HG03442 (cell line): ENCODE measurements at regions not wholly inside any gene's neighbourhood (a gene's known extent, or its start where the extent isn't known, plus 50 kb on each side); places are given as distances from the start of the nearest gene placed in this dataset.

Experiments used
- ATAC-seq: cut with Tn5 transposase; IDR thresholded peaks from one replicate; pipeline ENCODE4 v1.9.1; 2021; ENCODE audit warnings: mild to moderate bottlenecking, moderate library complexity; ENCODE audit not compliant: unreplicated experiment

DNA sequence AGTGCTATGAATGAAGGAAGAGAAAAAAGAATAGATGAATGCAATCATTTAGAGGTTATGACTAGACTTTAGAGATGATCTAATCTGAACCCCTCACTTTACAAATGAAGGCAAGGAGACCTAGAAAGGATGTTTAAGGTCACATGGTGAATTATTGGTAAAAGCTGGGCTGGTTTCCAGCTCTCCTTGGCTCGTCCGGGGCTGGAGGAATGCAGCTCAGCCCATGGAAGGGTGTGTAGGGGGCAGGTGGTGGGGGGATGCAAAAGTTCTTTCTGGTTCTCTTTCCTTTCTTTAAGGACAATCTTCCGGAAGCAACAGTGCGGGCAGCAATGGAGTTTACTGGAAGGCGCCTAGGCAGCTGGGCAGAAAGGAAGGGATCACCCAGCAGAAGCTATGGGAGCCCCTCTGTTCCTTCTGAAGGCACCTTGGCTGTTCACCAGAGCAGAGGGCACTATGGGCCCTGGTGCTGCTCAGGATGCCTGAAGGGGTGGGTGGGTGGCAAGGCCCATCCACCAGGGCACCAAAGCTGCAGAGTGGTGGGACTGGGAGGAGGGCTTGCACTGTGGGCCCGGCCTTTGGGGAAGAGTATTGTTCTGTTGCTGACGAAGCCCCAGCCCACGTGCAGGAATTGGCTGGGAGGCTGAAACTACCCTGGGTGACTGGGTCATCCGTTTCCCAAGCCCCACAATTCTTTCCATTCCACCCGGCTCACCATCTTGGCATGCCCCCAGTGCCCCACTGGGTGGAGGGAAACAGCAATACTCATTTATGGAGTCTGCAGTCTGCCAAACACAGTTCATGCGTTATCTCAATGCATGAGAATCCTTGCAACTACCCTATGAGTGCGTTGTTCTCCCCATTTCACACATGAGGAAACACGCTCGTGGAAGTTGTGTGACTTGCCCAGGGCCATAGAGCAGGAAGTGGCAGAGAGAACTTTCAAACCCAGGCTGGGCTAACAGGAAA lies 78.2 kb downstream of the IRF2BPL start:
- ATAC-seq, result no peak

DNA sequence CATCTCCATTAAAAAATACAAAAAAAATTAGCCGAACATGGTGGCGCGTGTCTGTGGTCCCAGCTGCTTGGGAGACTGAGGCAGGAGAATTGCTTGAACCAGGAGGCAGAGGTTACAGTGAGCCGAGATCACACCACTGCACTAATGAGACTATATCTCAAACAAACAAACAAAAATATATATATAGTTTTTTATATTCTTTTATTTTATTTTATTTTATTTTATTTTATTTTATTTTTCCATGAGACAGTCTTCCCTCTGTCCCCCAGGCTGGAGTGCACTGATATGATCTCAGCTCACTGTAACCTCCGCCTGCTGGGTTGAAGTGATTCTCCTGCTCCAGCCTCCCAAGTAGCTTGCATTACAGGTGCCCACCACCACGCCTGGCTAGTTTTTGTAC lies 79.5 kb downstream of the IRF2BPL start:
- no peak for ATAC-seq

DNA sequence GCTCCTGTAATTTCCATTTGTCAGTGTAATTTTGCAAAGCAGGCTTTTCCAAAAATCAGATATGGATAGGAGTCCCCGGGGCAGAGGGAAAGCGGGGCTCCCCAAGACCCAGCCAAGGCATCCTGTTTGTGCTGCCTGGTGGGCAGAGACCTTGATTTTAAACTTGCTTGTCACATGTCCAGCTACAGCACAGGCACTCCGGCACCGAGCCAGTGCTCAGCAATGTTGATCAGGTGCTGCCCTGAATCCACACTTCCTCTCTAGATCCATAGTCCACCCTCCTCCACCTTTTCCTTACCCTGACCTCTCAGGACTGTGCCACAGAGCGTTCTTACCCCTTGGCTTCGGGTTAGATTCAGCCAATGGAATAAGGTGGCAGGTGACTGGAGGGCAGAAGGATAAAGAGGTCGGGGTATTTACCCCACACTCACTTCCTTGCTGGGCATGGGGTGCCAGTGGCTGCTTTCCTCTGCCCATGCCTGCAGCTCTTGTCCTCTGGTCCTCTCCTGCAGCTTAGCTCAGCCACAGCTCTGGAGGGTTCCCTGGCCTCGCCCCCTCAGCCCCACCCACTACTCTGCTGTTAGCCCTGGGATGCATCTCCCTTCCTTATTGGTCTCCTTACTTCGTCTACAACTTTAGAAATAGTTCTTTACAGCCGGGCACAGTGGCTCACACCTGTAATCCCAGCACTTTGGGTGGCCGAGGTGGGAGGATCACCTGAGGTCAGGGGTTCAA lies 80.1 kb downstream of the IRF2BPL start:
- no peak for ATAC-seq

DNA sequence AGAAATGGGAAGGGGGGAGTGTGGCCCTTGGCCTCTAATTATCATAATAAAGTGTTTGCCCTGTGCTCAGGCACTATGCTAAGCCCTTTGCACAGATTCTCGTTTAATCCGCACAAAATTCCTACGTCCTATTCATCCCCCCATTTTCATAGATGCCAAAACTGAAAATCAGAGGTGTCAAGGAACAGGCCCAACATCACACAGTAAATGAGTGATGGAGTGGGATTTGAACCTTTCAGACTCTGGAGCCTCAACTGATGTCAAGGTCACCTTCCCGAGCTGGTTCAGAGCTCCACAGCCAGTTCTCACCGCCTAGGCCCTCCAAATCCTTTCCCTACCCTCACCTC lies 80.7 kb downstream of the IRF2BPL start:
- ATAC-seq, result no peak

DNA sequence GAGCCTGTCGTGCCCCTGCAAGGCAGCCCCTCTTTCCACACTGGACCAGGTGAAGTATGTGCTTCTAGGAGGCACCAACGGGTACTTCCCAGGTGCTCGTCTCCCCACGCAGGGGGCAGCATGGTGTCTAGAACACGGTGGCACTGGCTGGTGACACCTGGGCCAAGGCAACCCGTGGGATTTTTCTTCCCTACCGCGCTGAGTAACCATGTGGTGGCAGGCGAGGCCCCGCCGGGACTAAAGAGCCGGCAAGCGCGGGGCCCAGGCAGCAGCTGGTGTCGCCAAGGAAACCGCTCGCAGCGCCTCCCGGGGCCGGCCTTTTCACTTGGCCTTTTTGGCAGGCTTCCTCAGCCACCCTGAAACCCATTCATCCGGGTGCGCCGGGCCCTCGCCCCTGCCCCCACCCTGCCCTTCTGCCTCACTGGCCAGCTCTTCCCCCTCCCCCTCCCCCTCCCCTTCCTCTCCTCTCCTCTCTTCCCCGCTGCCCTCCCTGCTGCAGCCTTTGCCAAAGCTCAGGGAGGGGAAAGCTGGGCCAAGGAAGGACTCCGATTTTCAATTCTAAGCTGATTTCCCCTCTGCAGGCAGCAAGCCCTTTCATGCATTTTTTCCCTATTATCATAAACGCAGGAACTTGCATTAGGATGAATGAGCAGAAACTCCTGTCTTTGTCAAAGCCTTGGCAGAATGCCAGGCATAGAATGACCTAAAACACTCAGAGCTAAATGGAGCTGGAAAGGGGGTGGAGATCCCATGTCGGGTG lies 81.2 kb downstream of the IRF2BPL start:
- ATAC-seq, result peak; percentile 81

DNA sequence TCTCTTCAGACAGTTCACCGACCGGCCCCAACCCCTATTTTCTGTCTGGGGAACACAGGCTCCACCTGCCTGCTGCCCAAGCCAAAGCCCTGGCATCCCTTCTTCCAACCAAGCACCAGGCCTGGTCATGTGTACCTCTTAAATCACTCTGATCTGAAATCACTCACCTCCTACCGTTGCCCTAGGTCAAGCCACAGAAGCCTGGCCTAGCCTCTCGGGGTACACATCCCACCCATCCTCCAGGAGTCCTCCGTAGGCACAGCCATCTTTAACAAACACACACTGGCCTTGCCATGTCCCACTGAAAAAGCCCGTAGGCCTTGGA lies 81.8 kb downstream of the IRF2BPL start:
- ATAC-seq, result no peak

DNA sequence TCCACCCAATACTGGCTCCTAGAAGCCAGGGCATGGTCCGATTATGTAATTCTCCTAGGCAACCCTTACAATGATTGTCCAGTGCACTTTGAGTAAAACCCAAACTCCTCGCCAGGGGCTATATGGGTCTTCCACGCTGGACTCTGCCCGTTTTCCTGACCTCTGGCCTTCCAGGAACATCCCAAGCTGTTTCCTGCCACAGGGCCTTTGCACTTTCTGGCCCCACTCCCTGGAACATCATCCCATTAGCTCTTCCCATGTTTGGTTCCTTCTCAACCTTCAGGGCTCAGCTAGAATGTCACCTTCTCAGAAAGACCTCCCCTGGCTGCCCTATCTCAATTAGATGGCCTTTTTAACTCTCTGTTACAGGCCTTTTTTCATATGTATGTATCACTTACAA lies 85.4 kb downstream of the IRF2BPL start:
- ATAC-seq, result no peak

DNA sequence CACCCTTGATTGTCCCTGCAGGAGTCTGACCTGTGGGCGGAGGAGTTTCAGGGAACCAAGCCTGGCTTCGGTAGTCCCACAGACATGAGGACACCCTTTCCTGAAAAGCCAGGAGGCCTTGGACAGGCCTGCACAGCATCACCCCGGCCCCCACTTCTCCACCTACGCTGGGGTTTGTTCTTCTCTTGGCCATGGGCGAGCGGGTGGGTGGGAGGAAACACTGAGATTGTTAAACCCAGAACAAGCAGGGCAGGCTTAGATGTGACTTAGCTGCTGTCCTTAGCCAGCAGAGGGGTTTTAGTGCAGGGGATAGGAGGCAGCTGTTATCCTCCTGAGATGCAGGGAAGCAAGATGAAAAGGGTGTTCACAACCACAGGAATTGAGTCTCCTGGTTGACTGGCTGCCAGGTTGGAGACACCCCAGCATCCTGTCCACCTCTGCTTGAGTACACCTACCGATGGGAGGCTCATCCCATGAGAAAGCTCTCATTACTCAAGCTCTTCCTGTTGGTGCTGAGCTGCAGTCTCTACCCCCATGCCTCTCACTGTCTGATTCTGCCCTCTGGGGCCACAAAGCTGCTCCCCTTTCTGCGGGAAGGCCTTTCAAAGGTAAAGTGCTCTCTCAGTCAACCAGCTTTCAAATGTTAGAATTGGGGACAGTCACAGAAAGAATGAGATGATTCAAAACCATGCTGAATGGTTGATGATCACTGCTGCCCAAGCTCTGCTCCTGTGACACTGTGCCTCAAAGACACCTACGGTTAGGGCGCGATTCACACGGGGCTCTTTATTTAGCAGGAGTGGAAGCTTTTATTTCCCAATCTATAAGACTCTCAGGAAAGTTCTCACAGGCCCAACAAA lies 86.3 kb downstream of the IRF2BPL start:
- ATAC-seq, result no peak

DNA sequence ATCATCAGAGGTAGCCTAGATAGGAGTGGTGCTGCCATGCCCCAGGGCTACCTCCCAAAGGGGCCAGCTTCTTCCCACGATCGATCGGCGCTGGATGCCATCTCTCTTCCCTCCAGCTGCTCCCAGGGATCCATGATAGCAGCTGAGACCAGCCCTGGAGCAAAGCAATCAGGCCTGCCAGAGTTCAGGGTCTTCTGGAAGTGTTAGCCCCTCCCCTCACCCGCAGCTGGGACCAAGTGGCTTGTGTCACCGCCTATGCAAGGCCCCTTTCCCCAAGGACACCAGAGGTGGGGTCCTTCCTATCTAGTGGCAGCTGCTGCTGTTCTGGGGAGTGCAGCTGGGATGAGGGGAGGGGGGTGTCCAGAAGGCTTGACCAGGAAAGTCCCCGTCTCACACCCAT lies 87.0 kb downstream of the IRF2BPL start:
- ATAC-seq, result no peak

DNA sequence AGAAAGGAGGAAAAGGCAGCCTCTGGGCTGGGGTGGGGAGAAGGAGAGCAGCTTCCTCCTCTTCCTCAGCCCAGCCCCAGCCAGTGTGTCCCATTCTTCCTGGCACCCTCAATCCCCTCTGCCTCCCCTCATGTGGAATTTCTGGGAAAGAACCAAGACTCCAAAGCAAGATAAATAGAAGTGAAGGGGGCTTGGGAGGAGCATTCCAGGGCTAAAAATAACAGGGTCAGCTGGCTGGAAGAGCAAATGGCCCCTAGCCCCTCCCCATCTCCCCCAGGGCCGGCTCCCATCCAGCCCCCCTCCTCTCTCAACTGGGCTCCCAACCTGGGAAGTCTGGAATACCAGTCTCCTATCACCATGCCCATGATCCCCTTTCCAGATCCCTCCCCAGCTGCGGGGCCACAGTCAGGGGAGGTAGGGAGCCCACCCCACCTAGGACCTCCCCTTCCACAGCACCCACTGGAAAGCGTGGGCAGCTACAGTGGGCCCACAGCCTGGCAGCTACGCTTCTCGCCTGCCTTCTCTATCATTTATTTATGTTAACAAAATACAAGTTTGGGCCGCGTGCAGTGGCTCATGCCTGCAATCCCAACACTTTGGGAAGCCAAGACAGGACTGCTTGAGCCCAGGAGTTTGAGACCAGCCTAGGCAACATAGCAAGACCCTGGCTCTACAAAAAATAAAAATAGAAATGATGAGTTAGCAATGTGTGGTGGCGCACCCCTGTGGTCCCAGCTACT lies 88.3 kb downstream of the IRF2BPL start:
- no peak for ATAC-seq

DNA sequence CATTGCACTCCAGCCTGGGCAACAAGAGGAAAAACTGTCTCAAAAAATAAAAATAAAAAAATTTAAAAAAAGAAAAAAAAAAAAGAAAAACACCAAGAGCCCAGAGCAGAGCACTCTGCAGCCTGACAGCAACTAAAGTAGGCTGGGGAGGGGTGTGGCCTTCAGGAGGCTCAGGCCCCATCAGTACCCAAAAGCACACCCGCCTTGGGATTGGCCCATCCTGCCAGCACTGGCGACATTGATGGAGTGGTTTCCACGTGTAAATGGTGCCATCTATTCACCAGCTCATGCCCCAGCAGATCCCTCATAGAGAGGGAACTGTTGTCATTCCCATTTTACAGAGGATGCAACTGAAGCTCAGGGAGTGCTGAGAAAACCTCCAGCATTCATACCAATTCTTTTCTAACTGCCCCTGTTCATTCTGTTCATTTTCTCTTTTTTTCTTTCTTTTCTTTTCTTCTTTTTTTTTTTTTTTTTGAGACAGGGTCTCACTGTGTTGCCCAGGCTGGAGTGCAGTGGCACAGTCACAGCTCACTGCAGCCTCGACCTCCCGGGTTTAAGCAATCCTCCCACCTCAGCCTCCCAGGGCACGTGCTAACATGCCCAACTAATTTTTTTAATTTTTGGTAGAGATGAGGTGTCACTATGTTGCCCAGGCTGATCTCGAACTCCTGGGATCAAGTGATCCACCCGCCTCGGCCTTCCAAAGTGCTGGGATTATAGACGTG lies 89.3 kb downstream of the IRF2BPL start:
- no peak for ATAC-seq

DNA sequence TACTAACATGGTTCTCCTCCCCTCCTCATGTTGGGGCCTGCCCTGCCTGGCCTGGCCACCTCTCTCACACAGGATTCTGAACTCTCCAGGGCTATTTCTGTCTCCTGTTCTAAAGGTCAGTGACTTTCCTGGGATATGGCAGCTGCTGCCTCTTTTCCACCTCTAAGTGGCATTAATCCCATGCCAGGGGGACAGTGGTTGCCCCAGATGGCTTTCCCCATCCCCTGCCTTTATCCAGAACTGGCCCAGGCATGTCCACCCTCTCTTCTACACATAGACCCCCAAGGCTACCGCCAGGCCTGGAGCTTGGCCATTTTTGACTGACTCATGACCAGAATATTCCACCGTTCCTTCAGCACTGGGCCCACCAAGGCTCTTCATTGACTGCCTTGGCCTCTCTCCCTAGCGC lies 90.4 kb downstream of the IRF2BPL start:
- no peak for ATAC-seq

DNA sequence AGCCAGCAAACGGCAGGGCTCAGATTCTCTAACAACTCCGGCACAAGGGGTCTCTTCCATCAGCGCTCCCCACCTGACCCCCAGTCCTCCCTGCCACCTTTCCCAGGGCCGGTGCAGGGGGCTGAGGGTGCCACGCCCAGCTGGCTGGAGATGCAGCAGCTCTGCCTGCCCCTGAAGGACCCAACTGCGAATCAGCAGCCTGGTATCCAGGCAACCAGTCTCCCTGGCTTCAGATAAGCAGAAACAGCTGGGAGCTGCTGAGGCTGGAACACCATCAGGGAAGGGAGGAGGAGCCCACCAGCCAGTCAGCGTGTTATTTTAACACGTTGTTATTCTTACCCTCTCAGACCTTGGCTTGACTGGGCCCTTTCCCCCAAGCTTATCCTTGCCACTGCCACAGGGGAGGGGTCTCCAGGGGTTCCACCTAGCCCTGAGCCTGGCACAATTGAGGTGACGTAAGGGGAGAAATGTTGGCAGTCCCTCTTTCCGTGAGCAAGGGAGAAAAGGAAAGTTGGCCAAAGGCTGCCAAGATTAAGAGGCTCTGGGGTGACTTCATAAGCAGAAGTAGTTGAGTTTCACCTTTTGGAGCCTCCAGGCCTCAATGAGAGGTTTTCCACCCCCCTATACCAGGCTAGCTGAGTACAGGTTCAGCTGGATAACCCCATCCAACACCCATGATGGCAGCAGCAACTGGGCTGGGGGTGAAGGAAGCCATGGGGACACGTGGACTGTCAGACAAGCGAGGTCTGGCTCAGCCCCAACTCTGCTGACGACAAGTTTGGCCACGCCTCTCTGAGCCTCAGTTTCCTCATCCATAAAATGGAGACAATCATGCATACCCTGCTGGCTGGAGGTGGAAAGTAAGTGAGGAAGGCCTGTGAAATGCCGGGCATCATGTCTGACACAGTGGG lies 91.1 kb downstream of the IRF2BPL start:
- no peak for ATAC-seq

DNA sequence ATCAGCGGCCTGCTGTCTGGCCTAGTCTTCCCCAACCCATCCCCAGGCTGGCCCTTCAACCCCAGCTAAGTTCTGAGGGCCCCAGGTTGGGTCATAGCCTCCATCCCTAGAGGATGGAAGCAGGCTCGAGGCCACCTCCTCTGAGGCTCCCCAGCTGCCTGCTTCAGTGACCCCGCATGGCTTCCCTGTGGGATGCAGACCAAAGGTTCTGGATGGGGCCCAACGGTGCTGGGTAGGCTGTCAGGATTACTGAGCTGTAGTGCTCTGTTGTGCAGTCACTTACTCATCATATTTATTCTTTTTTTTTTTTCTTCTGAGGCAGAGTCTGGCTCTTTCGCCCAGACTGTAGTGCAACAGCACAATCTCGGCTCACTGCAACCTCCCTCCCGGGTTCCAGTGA lies 92.0 kb downstream of the IRF2BPL start:
- ATAC-seq, result no peak

DNA sequence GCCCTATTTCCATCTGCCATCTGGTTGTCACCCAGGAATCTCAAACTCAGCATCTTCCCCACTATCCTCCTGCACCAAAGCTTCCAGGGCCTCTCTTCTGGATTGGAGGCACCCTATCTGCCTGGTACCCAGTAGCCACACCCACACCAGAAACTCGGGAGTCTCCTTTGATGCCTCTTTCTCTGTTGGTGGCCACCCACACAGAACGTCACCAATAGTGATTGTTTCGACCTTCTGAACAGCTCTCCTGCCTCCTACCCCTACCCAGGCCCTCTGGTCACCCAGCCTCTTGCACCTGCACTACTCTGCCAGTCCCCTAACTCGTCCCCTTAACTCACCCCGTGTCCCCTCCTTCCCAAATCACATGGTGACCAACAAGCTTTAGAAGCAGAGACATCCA lies 95.0 kb downstream of the IRF2BPL start:
- no peak for ATAC-seq

DNA sequence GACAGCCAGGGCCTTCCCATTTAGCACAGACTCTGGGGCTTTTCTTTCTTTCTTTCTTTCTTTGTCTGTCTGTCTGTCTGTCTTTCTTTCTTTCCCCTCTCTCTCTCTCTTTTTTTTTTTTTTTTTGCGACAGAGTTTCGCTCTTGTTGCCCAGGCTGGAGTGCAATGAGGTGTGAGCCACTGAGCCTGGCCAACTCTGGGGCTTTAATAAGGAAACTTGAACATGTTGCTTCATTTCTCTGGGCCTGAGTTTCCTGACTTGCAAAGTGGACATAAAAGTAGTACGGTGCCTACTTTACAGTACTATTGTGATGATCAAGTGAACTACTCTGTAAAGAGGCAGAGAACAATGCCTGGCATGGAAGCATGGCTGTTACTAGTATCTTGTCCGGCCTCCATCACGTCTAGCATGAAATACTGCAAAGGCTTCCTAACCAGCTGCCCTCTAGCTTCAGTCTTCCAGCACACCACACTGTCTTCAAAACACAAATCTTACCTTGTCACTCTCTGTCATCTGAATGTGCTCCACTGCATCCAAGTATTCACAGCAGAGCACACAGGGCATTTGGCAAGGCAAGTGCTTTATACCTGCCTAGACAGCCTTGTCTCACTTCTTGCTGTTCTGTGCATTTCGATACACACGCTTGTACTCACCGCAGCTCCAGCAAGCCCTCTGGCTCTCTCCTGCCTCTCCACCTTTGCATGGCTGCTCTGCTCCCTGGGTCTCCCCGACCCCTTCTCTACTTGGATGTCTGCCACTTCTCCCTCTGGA lies 96.7 kb downstream of the IRF2BPL start:
- no peak for ATAC-seq

DNA sequence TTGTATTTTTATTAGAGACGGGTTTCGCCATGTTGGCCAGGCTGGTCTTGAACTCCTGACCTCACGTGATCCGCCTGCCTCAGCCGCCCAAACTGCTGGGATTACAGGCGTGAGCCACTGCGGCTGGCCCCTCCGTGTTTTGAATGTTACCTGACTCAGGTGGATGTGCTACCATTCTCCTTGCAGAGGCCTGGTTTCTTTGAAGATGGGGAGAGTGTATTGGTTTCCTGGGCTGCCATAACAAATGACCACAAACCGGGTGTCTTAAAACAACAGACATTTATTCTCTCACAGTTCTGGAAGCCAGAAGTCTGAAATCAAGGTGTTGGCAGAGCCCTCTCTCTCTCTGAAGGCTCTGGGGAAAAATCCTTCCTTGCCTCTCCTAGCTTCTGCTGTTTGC lies 98.0 kb downstream of the IRF2BPL start:
- no peak for ATAC-seq

DNA sequence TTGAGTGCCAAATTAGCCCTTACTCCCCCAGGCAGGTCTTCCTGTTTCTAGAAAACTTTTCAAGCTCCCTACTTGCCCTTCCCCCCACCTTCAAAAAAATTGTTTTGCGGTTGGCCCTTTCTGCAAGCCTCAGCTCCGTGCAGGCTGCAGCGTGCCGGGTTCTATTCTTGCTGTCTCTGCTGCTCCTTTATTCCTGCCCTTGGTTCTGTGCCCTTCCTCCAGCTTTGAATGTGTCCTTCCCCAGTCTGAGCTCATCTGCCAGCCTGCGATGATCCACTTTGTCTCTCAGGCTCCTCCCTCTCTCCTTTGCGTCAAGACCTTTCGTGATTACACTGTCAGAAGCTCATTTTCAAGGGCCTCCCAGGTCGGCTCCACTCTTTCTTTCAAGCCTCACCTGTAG lies 98.6 kb downstream of the IRF2BPL start:
- no peak for ATAC-seq
